SK-N-MC (cell line): ENCODE measurements at regions not wholly inside any gene's neighbourhood (a gene's known extent, or its start where the extent isn't known, plus 50 kb on each side); places are given as distances from the start of the nearest gene placed in this dataset.

Experiments used
- EZH2 ChIP-seq: fragments of 200-600 bp; sonication (generic); IDR thresholded peaks from one replicate; pipeline ENCODE4 v1.6.1; 2017; ENCODE audit warnings: antibody characterized with exemption
- POLR2AphosphoS5 ChIP-seq: IDR thresholded peaks from 2 replicates; pipeline ENCODE4 v1.6.1; 2012; ENCODE audit warnings: mild to moderate bottlenecking, low read depth, low read length, borderline replicate concordance

GRCh38 chr18:73456643-73457042 lies 588.9 kb upstream of the NETO1 start:
- TF ChIP-seq POLR2AphosphoS5 (no peak), EZH2 (no peak)
